ENCODE measurements at regions not wholly inside any gene's neighbourhood (a gene's known extent, or its start where the extent isn't known, plus 50 kb on each side); places are given as distances from the start of the nearest gene placed in this dataset.

- TF ChIP-seq CTCF (conservative IDR thresholded peaks at IDR 0.05) = no peak
- no peak for TF ChIP-seq EZH2 (IDR thresholded peaks at IDR 0.05; ENCODE audit: low read depth)
Measured at GRCh38 chr7:96612034-96612433, 97.6 kb downstream of the SEM1 start.

All from PC-9 (cell line).